Ovary (tissue), 3 donors: ENCODE measurements at regions not wholly inside any gene's neighbourhood (a gene's known extent, or its start where the extent isn't known, plus 50 kb on each side); places are given as distances from the start of the nearest gene placed in this dataset.
"Not testable (repeated sequence)": the region's sequence is repeated elsewhere in the genome, so short reads cannot be mapped to it uniquely, and the experiment has no call there.

Source experiments
- EP300 ChIP-seq: sonication (generic); formaldehyde crosslinking; IDR thresholded peaks from one replicate; pipeline ENCODE4 v1.6.1; 2017; ENCODE audit warnings: antibody characterized with exemption
- TF ChIP-seq, protein P1 (sequence below), 3 donors: fragments of 450-650 bp in 2 of 3; fragments of 200-600 bp in 1 of 3; IDR thresholded peaks; one replicate each; pipeline versions ENCODE4 v1.5.1 to v1.8.0; 2016 to 2022; ENCODE audit warnings: antibody characterized with exemption in 3 of 3, mild to moderate bottlenecking in 1 of 3
- donor health status: DM: no; HTN: no; CAD: no.

DNA sequence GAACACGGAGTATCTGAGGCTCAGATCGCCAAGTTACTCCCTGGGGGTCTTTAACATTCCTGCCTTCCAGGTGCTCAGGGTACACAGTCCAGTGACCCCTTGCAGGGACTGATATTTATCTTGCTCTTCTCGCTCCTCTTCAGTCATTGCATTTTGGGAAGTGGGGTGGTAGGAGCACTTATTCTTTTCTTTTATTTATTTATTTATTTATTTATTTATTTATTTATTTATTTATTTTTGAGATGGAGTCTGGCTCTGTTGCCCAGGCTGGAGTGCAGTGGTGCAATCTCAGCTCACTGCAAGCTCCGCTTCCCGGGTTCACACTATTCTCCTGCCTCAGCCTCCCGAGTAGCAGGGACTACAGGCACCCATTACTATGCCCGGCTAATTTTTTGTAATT lies 55.0 kb upstream of the EPHB1 start:
- TF ChIP-seq, protein P1, sequence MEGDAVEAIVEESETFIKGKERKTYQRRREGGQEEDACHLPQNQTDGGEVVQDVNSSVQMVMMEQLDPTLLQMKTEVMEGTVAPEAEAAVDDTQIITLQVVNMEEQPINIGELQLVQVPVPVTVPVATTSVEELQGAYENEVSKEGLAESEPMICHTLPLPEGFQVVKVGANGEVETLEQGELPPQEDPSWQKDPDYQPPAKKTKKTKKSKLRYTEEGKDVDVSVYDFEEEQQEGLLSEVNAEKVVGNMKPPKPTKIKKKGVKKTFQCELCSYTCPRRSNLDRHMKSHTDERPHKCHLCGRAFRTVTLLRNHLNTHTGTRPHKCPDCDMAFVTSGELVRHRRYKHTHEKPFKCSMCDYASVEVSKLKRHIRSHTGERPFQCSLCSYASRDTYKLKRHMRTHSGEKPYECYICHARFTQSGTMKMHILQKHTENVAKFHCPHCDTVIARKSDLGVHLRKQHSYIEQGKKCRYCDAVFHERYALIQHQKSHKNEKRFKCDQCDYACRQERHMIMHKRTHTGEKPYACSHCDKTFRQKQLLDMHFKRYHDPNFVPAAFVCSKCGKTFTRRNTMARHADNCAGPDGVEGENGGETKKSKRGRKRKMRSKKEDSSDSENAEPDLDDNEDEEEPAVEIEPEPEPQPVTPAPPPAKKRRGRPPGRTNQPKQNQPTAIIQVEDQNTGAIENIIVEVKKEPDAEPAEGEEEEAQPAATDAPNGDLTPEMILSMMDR (IDR thresholded peaks at IDR 0.05), result not testable (repeated sequence)
- not testable (repeated sequence) for TF ChIP-seq EP300
